Activated T-helper 1 cell treated with anti-CD3 and anti-CD28 coated beads, Interleukin-12 subunit alpha, Interleukin-12 subunit beta, Interleukin-2, Interleukin-4 antibody, amounts not matched to agents 30 ng/mL and 10 ng/mL and 1 ng/mL, durations not matched to agents 14 hours and 24 hours and 36 hours (primary cell): ENCODE measurements at regions not wholly inside any gene's neighbourhood (a gene's known extent, or its start where the extent isn't known, plus 50 kb on each side); places are given as distances from the start of the nearest gene placed in this dataset.

Experiments used
- DNase-seq: peaks from one replicate; pipeline ENCODE4 v3.0.0; 2021; ENCODE audit warnings: low spot score
- H3K27ac Mint-ChIP-seq: one replicate; pipeline ENCODE4 v1.8.0; 2021; ENCODE audit warnings: mild to moderate bottlenecking, mixed read lengths
- H3K27me3 Mint-ChIP-seq: one replicate; pipeline ENCODE4 v1.8.0; 2022; ENCODE audit warnings: mild to moderate bottlenecking, moderate library complexity, mixed read lengths; ENCODE audit not compliant: insufficient read depth
- H3K36me3 Mint-ChIP-seq: one replicate; pipeline ENCODE4 v1.8.0; 2021; ENCODE audit warnings: low read depth, mixed read lengths
- H3K4me1 Mint-ChIP-seq: one replicate; pipeline ENCODE4 v1.8.0; 2021; ENCODE audit warnings: low read depth, mixed read lengths
- H3K4me3 Mint-ChIP-seq: one replicate; pipeline ENCODE4 v1.8.0; 2021; ENCODE audit warnings: mild to moderate bottlenecking, moderate library complexity, mixed read lengths
- H3K9me3 Mint-ChIP-seq: one replicate; pipeline ENCODE4 v1.8.0; 2021; ENCODE audit warnings: mixed read lengths
- intact Hi-C: fragments of 100-400 bp; cut with micrococcal nuclease; formaldehyde crosslinking; loops from one replicate; pipeline ENCODE4 v1.15.1; 2024

- Mint-ChIP-seq H3K4me3 (no peak overlapping the region), H3K36me3 (no peaks in the 10 kb centered on the region), H3K27me3 (no peaks in the 10 kb centered on the region), H3K4me1 (no peaks in the 10 kb centered on the region), H3K27ac (no peak overlapping the region), H3K9me3 (no peaks in the 10 kb centered on the region)
- DNase-seq, result no peak
- intact Hi-C loops, result no loop called here
These were observed 689.8 kb downstream of the KCTD8 start for GRCh38 chr4:43758836-43759235.

GRCh38 chr4:43763029-43763610 lies 685.5 kb downstream of the KCTD8 start:
- no peaks in the 10 kb centered on the region for H3K4me1 Mint-ChIP-seq
- intact Hi-C loops, result no loop called here
- no peak for DNase-seq
- H3K4me3 Mint-ChIP-seq, result no peak overlapping the region
- H3K36me3 Mint-ChIP-seq, result no peaks in the 10 kb centered on the region
- no peak overlapping the region for H3K27ac Mint-ChIP-seq
- H3K9me3 Mint-ChIP-seq, result no peaks in the 10 kb centered on the region
- H3K27me3 Mint-ChIP-seq, result no peaks in the 10 kb centered on the region

GRCh38 chr4:43765514-43765913 lies 683.1 kb downstream of the KCTD8 start:
- DNase-seq, result no peak
- Mint-ChIP-seq H3K36me3 (no peaks in the 10 kb centered on the region), H3K27me3 (no peaks in the 10 kb centered on the region), H3K4me1 (no peaks in the 10 kb centered on the region), H3K4me3 (no peak overlapping the region), H3K27ac (no peak overlapping the region), H3K9me3 (no peaks in the 10 kb centered on the region)
- intact Hi-C loops, result no loop called here

GRCh38 chr4:43766648-43767047 lies 682.0 kb downstream of the KCTD8 start:
- H3K9me3 Mint-ChIP-seq, result no peaks in the 10 kb centered on the region
- no peak overlapping the region for H3K4me3 Mint-ChIP-seq
- DNase-seq, result no peak
- H3K36me3 Mint-ChIP-seq, result no peaks in the 10 kb centered on the region
- no peaks in the 10 kb centered on the region for H3K27me3 Mint-ChIP-seq
- intact Hi-C loops, result no loop called here
- no peaks in the 10 kb centered on the region for H3K4me1 Mint-ChIP-seq
- no peak overlapping the region for H3K27ac Mint-ChIP-seq

GRCh38 chr4:43776371-43776770 lies 672.2 kb downstream of the KCTD8 start:
- Mint-ChIP-seq H3K27me3 (no peaks in the 10 kb centered on the region), H3K4me3 (no peak overlapping the region), H3K36me3 (no peaks in the 10 kb centered on the region), H3K27ac (no peak overlapping the region), H3K4me1 (no peaks in the 10 kb centered on the region), H3K9me3 (no peaks in the 10 kb centered on the region)
- no peak for DNase-seq
- intact Hi-C loops, result no loop called here

GRCh38 chr4:43778187-43778915 lies 670.3 kb downstream of the KCTD8 start:
- no peaks in the 10 kb centered on the region for H3K9me3 Mint-ChIP-seq
- no peak for DNase-seq
- H3K27me3 Mint-ChIP-seq, result no peaks in the 10 kb centered on the region
- no peaks in the 10 kb centered on the region for H3K4me1 Mint-ChIP-seq
- intact Hi-C loops, result no loop called here
- no peaks in the 10 kb centered on the region for H3K36me3 Mint-ChIP-seq
- no peak overlapping the region for H3K4me3 Mint-ChIP-seq
- H3K27ac Mint-ChIP-seq, result no peak overlapping the region

GRCh38 chr4:43781125-43781524 lies 667.5 kb downstream of the KCTD8 start:
- Mint-ChIP-seq H3K27ac (no peak overlapping the region), H3K4me1 (no peaks in the 10 kb centered on the region), H3K4me3 (no peak overlapping the region), H3K27me3 (no peaks in the 10 kb centered on the region), H3K36me3 (no peaks in the 10 kb centered on the region), H3K9me3 (no peaks in the 10 kb centered on the region)
- DNase-seq, result no peak
- intact Hi-C loops, result no loop called here

GRCh38 chr4:43782391-43782790 lies 666.2 kb downstream of the KCTD8 start:
- Mint-ChIP-seq H3K9me3 (no peaks in the 10 kb centered on the region), H3K27me3 (no peaks in the 10 kb centered on the region)
- intact Hi-C loops, result no loop called here

GRCh38 chr4:43816116-43816515 lies 632.5 kb downstream of the KCTD8 start:
- Mint-ChIP-seq H3K27me3 (no peaks in the 10 kb centered on the region), H3K36me3 (no peaks in the 10 kb centered on the region), H3K4me3 (no peak overlapping the region), H3K27ac (no peak overlapping the region), H3K4me1 (no peaks in the 10 kb centered on the region), H3K9me3 (peaks cover 20% of the 10 kb centered on the region)
- intact Hi-C loops, result no loop called here
- no peak for DNase-seq

More at GRCh38 chr4:43782391-43782790, 666.2 kb downstream of the KCTD8 start:
- Mint-ChIP-seq H3K27ac (no peak overlapping the region), H3K4me3 (no peak overlapping the region), H3K36me3 (no peaks in the 10 kb centered on the region), H3K4me1 (no peaks in the 10 kb centered on the region)
- DNase-seq, result no peak

GRCh38 chr4:43822621-43823020 lies 626.0 kb downstream of the KCTD8 start:
- DNase-seq, result no peak
- Mint-ChIP-seq H3K4me3 (no peak overlapping the region), H3K27me3 (no peaks in the 10 kb centered on the region), H3K9me3 (peaks cover 29% of the 10 kb centered on the region), H3K27ac (no peak overlapping the region), H3K36me3 (no peaks in the 10 kb centered on the region), H3K4me1 (no peaks in the 10 kb centered on the region)
- intact Hi-C loops, result no loop called here

- Mint-ChIP-seq H3K27ac (no peak overlapping the region), H3K27me3 (no peaks in the 10 kb centered on the region), H3K4me1 (no peaks in the 10 kb centered on the region), H3K36me3 (no peaks in the 10 kb centered on the region), H3K9me3 (peaks cover 5% of the 10 kb centered on the region), H3K4me3 (no peak overlapping the region)
- DNase-seq, result no peak
- intact Hi-C loops, result no loop called here
These were observed 612.7 kb downstream of the KCTD8 start for GRCh38 chr4:43835869-43836268.

- Mint-ChIP-seq H3K9me3 (peaks cover 5% of the 10 kb centered on the region), H3K4me1 (no peaks in the 10 kb centered on the region), H3K4me3 (no peak overlapping the region), H3K27ac (no peak overlapping the region), H3K36me3 (no peaks in the 10 kb centered on the region), H3K27me3 (no peaks in the 10 kb centered on the region)
- no peak for DNase-seq
- intact Hi-C loops, result no loop called here
These were observed 611.4 kb downstream of the KCTD8 start for GRCh38 chr4:43837171-43837570.

- Mint-ChIP-seq H3K4me3 (no peak overlapping the region), H3K27me3 (no peaks in the 10 kb centered on the region), H3K36me3 (no peaks in the 10 kb centered on the region), H3K27ac (no peak overlapping the region), H3K4me1 (no peaks in the 10 kb centered on the region), H3K9me3 (peaks cover 5% of the 10 kb centered on the region)
- DNase-seq, result no peak
- intact Hi-C loops, result no loop called here
These were observed 611.0 kb downstream of the KCTD8 start for GRCh38 chr4:43837604-43838003.

GRCh38 chr4:43842594-43842993 lies 606.0 kb downstream of the KCTD8 start:
- no peak overlapping the region for H3K4me3 Mint-ChIP-seq
- H3K9me3 Mint-ChIP-seq, result no peaks in the 10 kb centered on the region
- intact Hi-C loops, result no loop called here
- no peaks in the 10 kb centered on the region for H3K27me3 Mint-ChIP-seq
- H3K27ac Mint-ChIP-seq, result no peak overlapping the region
- DNase-seq, result no peak
- H3K4me1 Mint-ChIP-seq, result no peaks in the 10 kb centered on the region
- no peaks in the 10 kb centered on the region for H3K36me3 Mint-ChIP-seq
